K562 (cell line): ENCODE measurements at regions not wholly inside any gene's neighbourhood (a gene's known extent, or its start where the extent isn't known, plus 50 kb on each side); places are given as distances from the start of the nearest gene placed in this dataset.

Experiments
- ARHGAP35 ChIP-seq: fragments of 450-650 bp; IDR thresholded peaks from 2 replicates; pipeline ENCODE4 v1.6.1; 2018; ENCODE audit not compliant: partially characterized antibody
- ATF7 ChIP-seq: fragments of 450-650 bp; IDR thresholded peaks from 2 replicates; pipeline ENCODE4 v1.7.1; 2014; ENCODE audit warnings: mild to moderate bottlenecking, moderate library complexity
- BRF2 ChIP-seq: IDR thresholded peaks from 3 replicates; pipeline ENCODE4 v1.6.1; 2011; ENCODE audit warnings: borderline replicate concordance, mild to moderate bottlenecking; ENCODE audit not compliant: insufficient read length, insufficient read depth
- CBX2 ChIP-seq: fragments of 200-600 bp; sonication (generic); IDR thresholded peaks from one replicate; pipeline ENCODE4 v1.6.1; 2012; ENCODE audit warnings: mild to moderate bottlenecking, low read length, inconsistent platforms; ENCODE audit not compliant: insufficient read depth, poor library complexity, severe bottlenecking
- CEBPZ ChIP-seq: fragments of 150-350 bp; IDR thresholded peaks from 2 replicates; pipeline ENCODE4 v1.6.1; 2014; ENCODE audit warnings: low read depth, mild to moderate bottlenecking, low read length, borderline replicate concordance
- CREB5 ChIP-seq: fragments of 250-450 bp; sonication (Bioruptor Pico); IDR thresholded peaks from 2 replicates; pipeline ENCODE4 v1.5.0; 2020; ENCODE audit warnings: mild to moderate bottlenecking
- HDAC2 ChIP-seq: fragments of 450-650 bp; IDR thresholded peaks from 2 replicates; pipeline ENCODE4 v1.6.1; 2016; ENCODE audit warnings: mild to moderate bottlenecking
- MAX ChIP-seq: sonication (generic); formaldehyde crosslinking; IDR thresholded peaks from 2 replicates; pipeline ENCODE4 v1.9.0; 2022; ENCODE audit warnings: mild to moderate bottlenecking, missing genetic modification reagents
- POLR2AphosphoS5 ChIP-seq: IDR thresholded peaks from 2 replicates; pipeline ENCODE4 v1.6.1; 2011; ENCODE audit warnings: mild to moderate bottlenecking, low read depth, low read length, moderate library complexity; ENCODE audit not compliant: control insufficient read depth, insufficient read depth
- PPARD ChIP-seq: fragments of 250-450 bp; sonication (Bioruptor Pico); IDR thresholded peaks from 2 replicates; pipeline ENCODE4 v1.8.0; 2022; ENCODE audit warnings: inconsistent platforms, mild to moderate bottlenecking, moderate library complexity
- RAD21 ChIP-seq, 2 experiments: fragments of 250-450 bp in 1 of 2; fragments of 450-650 bp in 1 of 2; sonication (Bioruptor Pico) in 1 of 2; formaldehyde crosslinking in 1 of 2; IDR thresholded peaks in 1 of 2; conservative IDR thresholded peaks in 1 of 2; 2 replicates each; pipeline versions ENCODE4 v1.4.0 to v1.8.0; 2020 to 2022; ENCODE audit warnings: mild to moderate bottlenecking in 2 of 2, moderate library complexity in 1 of 2
- REST ChIP-seq, 2 experiments: fragments of 450-650 bp; formaldehyde crosslinking in 1 of 2; IDR thresholded peaks; 2 replicates each; pipeline versions ENCODE4 v1.4.0 to v1.6.1; 2014 to 2020; ENCODE audit warnings: mild to moderate bottlenecking in 2 of 2, borderline replicate concordance in 1 of 2, low read depth in 1 of 2
- ZBTB34 ChIP-seq: fragments of 250-450 bp; sonication (Bioruptor Pico); IDR thresholded peaks from 2 replicates; pipeline ENCODE4 v1.8.0; 2021; ENCODE audit warnings: mild to moderate bottlenecking, moderate library complexity
- ZBTB49 ChIP-seq: sonication (generic); formaldehyde crosslinking; IDR thresholded peaks from 2 replicates; pipeline ENCODE4 v1.8.0; 2022; ENCODE audit warnings: missing genetic modification reagents, mild to moderate bottlenecking, borderline replicate concordance

GRCh38 chr2:90077948-90078347 lies 1386.5 kb downstream of the RPIA start:
- no peak for TF ChIP-seq POLR2AphosphoS5
- TF ChIP-seq RAD21 (CRISPR knock-in tag; conservative IDR thresholded peaks at IDR 0.05 in 1 of 2, IDR thresholded peaks at IDR 0.05 in 1 of 2): no peak
- no peak for TF ChIP-seq ZBTB34 (CRISPR knock-in tag)
- TF ChIP-seq ZBTB49 (CRISPR knock-in tag): no peak
- no peak for TF ChIP-seq CEBPZ
- no peak for TF ChIP-seq CREB5 (CRISPR knock-in tag)
- no peak for TF ChIP-seq ATF7
- no peak for TF ChIP-seq BRF2
- TF ChIP-seq CBX2: no peak
- TF ChIP-seq PPARD (CRISPR knock-in tag): no peak
- TF ChIP-seq ARHGAP35: no peak
- no peak for TF ChIP-seq HDAC2
- no peak for TF ChIP-seq REST (IDR thresholded peaks at IDR 0.05; ENCODE audit: borderline replicate concordance)
- no peak for TF ChIP-seq REST (CRISPR knock-in tag; IDR thresholded peaks at IDR 0.05; ENCODE audit: low read depth)
- no peak for TF ChIP-seq MAX
